ENCODE measurements at regions not wholly inside any gene's neighbourhood (a gene's known extent, or its start where the extent isn't known, plus 50 kb on each side); places are given as distances from the start of the nearest gene placed in this dataset.

GRCh38 chr7:96770758-96771157 lies 61.1 kb upstream of the SEM1 start:
- intact Hi-C loops (cut with DNase I): no loop called here
- Histone ChIP-seq H3K27me3 (ENCODE audit: low read depth) (no peaks in the 10 kb centered on the region), H3K27ac (no peak overlapping the region), H3K36me3 (no peaks in the 10 kb centered on the region), H3K4me3 (no peak overlapping the region), H3K9me3 (no peaks in the 10 kb centered on the region), H3K4me1 (no peaks in the 10 kb centered on the region)
- TF ChIP-seq CTCF (IDR thresholded peaks at IDR 0.05): no peak
- ATAC-seq (no peak), DNase-seq (no peak)

DNA sequence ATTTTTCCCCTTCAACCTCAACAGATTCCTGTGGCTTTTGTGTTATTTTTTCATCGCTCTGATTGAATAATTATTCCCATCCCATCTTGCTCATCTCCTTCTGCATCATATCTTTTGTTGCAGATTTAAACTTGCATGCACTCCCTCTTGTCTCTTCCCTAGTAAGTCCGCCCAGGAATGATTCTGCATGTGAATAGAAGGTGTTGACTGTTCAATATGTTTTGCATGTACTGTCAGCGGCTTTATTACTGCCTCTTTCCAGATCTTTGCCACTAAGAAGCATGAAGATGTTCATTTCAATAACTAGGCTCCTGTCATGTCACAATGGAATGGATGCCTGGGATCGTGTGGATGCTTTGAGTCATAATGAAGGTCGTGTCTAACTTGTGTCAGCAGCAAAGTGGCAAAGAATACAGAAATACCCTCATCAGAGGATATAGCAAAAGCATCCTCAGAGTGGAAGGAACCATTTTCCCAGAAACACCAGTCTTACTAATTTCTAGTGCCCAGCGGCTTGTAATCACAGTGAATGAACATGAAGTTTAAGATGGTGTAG lies 62.6 kb upstream of the SEM1 start:
- intact Hi-C loops (cut with DNase I): no loop called here
- TF ChIP-seq CTCF (IDR thresholded peaks at IDR 0.05): no peak
- Histone ChIP-seq H3K27me3 (ENCODE audit: low read depth) (no peaks in the 10 kb centered on the region), H3K4me1 (no peaks in the 10 kb centered on the region), H3K4me3 (no peak overlapping the region), H3K9me3 (no peaks in the 10 kb centered on the region), H3K36me3 (no peaks in the 10 kb centered on the region), H3K27ac (no peak overlapping the region)
- DNase-seq (no peak), ATAC-seq (no peak)

GRCh38 chr7:96773483-96773882 lies 63.8 kb upstream of the SEM1 start:
- H3K27me3 ChIP-seq (ENCODE audit: low read depth): no peaks in the 10 kb centered on the region
- intact Hi-C loops (cut with DNase I): no loop called here
- no peak overlapping the region for H3K4me3 ChIP-seq
- no peaks in the 10 kb centered on the region for H3K9me3 ChIP-seq
- no peak overlapping the region for H3K27ac ChIP-seq
- no peaks in the 10 kb centered on the region for H3K4me1 ChIP-seq
- no peaks in the 10 kb centered on the region for H3K36me3 ChIP-seq
- DNase-seq: no peak
- no peak for ATAC-seq
- TF ChIP-seq CTCF (IDR thresholded peaks at IDR 0.05): no peak

DNA sequence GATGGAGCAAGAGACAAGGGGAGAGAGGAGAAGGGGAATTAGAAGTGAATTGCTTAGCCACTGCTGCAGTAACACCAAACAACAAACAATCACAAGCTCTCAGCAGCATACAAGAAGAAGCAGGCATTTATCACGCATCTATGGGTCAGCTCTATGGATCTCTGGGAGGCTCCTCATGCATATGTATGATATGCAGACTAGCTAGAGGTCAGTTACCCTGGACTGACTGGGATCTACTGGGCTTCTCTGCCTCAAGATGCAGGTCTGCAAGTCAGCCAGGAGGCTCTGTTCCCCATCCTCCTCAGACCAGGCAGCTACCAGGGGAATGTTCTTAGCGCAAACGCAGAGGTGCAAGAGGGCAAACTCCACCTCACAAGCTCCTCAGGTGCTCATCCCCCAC lies 64.7 kb upstream of the SEM1 start:
- H3K4me3 ChIP-seq: no peak overlapping the region
- H3K9me3 ChIP-seq: no peaks in the 10 kb centered on the region
- no peak for DNase-seq
- intact Hi-C loops (cut with DNase I): no loop called here
- no peak overlapping the region for H3K27ac ChIP-seq
- ATAC-seq: no peak
- TF ChIP-seq CTCF (IDR thresholded peaks at IDR 0.05): no peak
- no peaks in the 10 kb centered on the region for H3K27me3 ChIP-seq (ENCODE audit: low read depth)
- no peaks in the 10 kb centered on the region for H3K36me3 ChIP-seq
- no peaks in the 10 kb centered on the region for H3K4me1 ChIP-seq

DNA sequence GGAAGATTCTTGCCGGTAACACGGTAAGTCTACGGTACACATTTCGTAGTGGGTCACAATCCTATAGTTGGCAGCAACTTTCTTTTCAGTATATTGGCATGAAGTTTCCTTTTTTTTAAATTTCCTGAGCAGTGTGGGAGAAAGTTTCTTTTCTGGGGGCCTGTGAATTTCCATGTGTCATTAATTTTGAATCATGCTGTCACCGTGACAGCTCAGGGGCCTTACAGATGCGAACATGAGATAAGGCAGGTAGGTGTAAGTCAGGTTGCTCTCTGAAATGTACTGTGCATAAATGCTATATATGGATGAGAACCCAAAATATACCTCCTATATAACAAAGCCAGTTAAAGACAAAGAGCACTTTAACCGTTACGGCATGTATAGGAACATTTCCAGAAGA lies 65.4 kb upstream of the SEM1 start:
- intact Hi-C loops (cut with DNase I): no loop called here
- DNase-seq: no peak
- Histone ChIP-seq H3K27me3 (ENCODE audit: low read depth) (no peaks in the 10 kb centered on the region), H3K27ac (no peak overlapping the region), H3K4me1 (no peaks in the 10 kb centered on the region), H3K9me3 (no peaks in the 10 kb centered on the region), H3K36me3 (no peaks in the 10 kb centered on the region), H3K4me3 (no peak overlapping the region)
- TF ChIP-seq CTCF (IDR thresholded peaks at IDR 0.05): no peak
- ATAC-seq: no peak

- intact Hi-C loops (cut with DNase I): no loop called here
- no peak for TF ChIP-seq CTCF (IDR thresholded peaks at IDR 0.05)
- H3K9me3 ChIP-seq: no peaks in the 10 kb centered on the region
- no peaks in the 10 kb centered on the region for H3K4me1 ChIP-seq
- H3K27ac ChIP-seq: no peak overlapping the region
- H3K36me3 ChIP-seq: no peaks in the 10 kb centered on the region
- no peak overlapping the region for H3K4me3 ChIP-seq
- no peaks in the 10 kb centered on the region for H3K27me3 ChIP-seq (ENCODE audit: low read depth)
- ATAC-seq (no peak), DNase-seq (no peak)
Observed at GRCh38 chr7:96778263-96778662, 68.6 kb upstream of the SEM1 start.
